Tibial nerve (tissue), 4 donors: ENCODE measurements at regions not wholly inside any gene's neighbourhood (a gene's known extent, or its start where the extent isn't known, plus 50 kb on each side); places are given as distances from the start of the nearest gene placed in this dataset.

Experiments
- DNase-seq, 2 donors: peaks; one replicate each; pipeline ENCODE4 v3.0.0-alpha.2; 2019; ENCODE audit warnings: low spot score in 2 of 2
- H3K27ac ChIP-seq, 4 donors: fragments of 200-600 bp; sonication (generic) in 3 of 4; one replicate each; pipeline ENCODE4 v1.5.1; 2017 to 2019; ENCODE audit warnings: mild to moderate bottlenecking in 1 of 4
- H3K27me3 ChIP-seq, 2 donors: fragments of 200-600 bp; sonication (generic) in 1 of 2; one replicate each; pipeline versions ENCODE4 v1.5.1 to v1.6.0; 2017 to 2019
- H3K36me3 ChIP-seq, 3 donors: fragments of 200-600 bp; sonication (generic); one replicate each; pipeline ENCODE4 v1.5.1; 2018 to 2019
- H3K4me1 ChIP-seq, 4 donors: fragments of 200-600 bp; sonication (generic) in 3 of 4; one replicate each; pipeline ENCODE4 v1.5.1; 2017 to 2019
- H3K4me3 ChIP-seq, 4 donors: fragments of 200-600 bp; sonication (generic) in 3 of 4; one replicate each; pipeline ENCODE4 v1.5.1; 2017 to 2019; ENCODE audit warnings: mild to moderate bottlenecking in 1 of 4, moderate library complexity in 1 of 4
- H3K9me3 ChIP-seq, 4 donors: fragments of 200-600 bp; sonication (generic) in 3 of 4; one replicate each; pipeline ENCODE4 v1.5.1; 2017 to 2019
- CTCF ChIP-seq, 5 experiments: fragments of 200-600 bp in 3 of 5; fragments of 450-650 bp in 2 of 5; sonication (generic) in 3 of 5; IDR thresholded peaks; one replicate each; pipeline ENCODE4 v1.5.1; 2016 to 2019; ENCODE audit warnings: antibody characterized with exemption in 5 of 5, mild to moderate bottlenecking in 3 of 5, moderate library complexity in 2 of 5
- EP300 ChIP-seq, 2 donors: sonication (generic); formaldehyde crosslinking; IDR thresholded peaks; one replicate each; pipeline ENCODE4 v1.6.1; 2017; ENCODE audit warnings: antibody characterized with exemption in 2 of 2, mild to moderate bottlenecking in 1 of 2
- POLR2A ChIP-seq, 2 donors: fragments of 450-650 bp; IDR thresholded peaks; one replicate each; pipeline ENCODE4 v1.6.1; 2017; ENCODE audit warnings: antibody characterized with exemption in 2 of 2, mild to moderate bottlenecking in 2 of 2, moderate library complexity in 2 of 2
- WGBS, 2 donors: methylation state at CpG; one replicate each; pipeline ENCODE4 v1.1.5; 2018; 5-methylcytosine and 5-hydroxymethylcytosine counted together

GRCh38 chr2:147610496-147611040 is 234.3 kb upstream of the ACVR2A start:
- Histone ChIP-seq H3K27me3 (no peaks in the 10 kb centered on the region), H3K36me3 (no peaks in the 10 kb centered on the region), H3K4me1 (no peaks in the 10 kb centered on the region), H3K4me3 (no peak overlapping the region), H3K9me3 (no peaks in the 10 kb centered on the region), H3K27ac (no peak overlapping the region)
- no peak for DNase-seq
- TF ChIP-seq EP300 (IDR thresholded peaks at IDR 0.05) (no peak), POLR2A (IDR thresholded peaks at IDR 0.05) (no peak), CTCF (IDR thresholded peaks at IDR 0.05) (no peak)
- WGBS, 2 donors: 55 to 62% methylated on average over 2 of the region's 2 CpGs

GRCh38 chr2:147609301-147609700 is 235.5 kb upstream of the ACVR2A start:
- WGBS, 2 donors: 86 to 94% methylated on average over 3 of the region's 3 CpGs
- TF ChIP-seq EP300 (IDR thresholded peaks at IDR 0.05) (no peak), POLR2A (IDR thresholded peaks at IDR 0.05) (no peak), CTCF (IDR thresholded peaks at IDR 0.05) (no peak)

DNA sequence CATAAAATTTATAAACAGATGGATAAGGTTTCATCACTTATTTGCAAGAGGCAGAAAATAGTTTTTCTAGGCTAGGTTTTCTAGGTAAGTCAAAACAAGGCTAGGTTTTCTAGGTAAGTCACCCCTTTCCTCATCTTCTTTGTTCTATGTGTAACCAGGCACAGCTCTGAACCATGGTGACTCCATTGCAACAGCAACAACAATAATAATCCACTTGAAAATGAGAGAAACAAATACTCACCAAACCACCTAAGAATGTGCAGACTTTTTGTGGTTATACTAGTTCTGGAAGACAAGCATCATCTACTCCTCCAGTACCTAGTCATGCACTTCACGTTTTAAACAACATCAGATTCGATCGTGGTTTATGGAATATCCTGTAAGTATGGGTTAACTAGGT is 237.4 kb upstream of the ACVR2A start:
- TF ChIP-seq EP300 (IDR thresholded peaks at IDR 0.05): no peak
- no peak overlapping the region for H3K4me3 ChIP-seq
- H3K27me3 ChIP-seq: no peaks in the 10 kb centered on the region
- H3K4me1 ChIP-seq: no peaks in the 10 kb centered on the region
- H3K9me3 ChIP-seq: no peaks in the 10 kb centered on the region
- no peaks in the 10 kb centered on the region for H3K36me3 ChIP-seq
- H3K27ac ChIP-seq: no peak overlapping the region
- WGBS, 2 donors: 98 to 99% methylated on average over 3 of the region's 3 CpGs
- no peak for DNase-seq

More at GRCh38 chr2:147609301-147609700, 235.5 kb upstream of the ACVR2A start:
- no peaks in the 10 kb centered on the region for H3K4me1 ChIP-seq
- H3K36me3 ChIP-seq: no peaks in the 10 kb centered on the region
- DNase-seq: no peak
- H3K27ac ChIP-seq: no peak overlapping the region
- no peak overlapping the region for H3K4me3 ChIP-seq
- H3K9me3 ChIP-seq: no peaks in the 10 kb centered on the region
- no peaks in the 10 kb centered on the region for H3K27me3 ChIP-seq

GRCh38 chr2:147603876-147604275 is 241.0 kb upstream of the ACVR2A start:
- Histone ChIP-seq H3K9me3 (no peaks in the 10 kb centered on the region), H3K4me3 (no peak overlapping the region), H3K36me3 (no peaks in the 10 kb centered on the region), H3K4me1 (no peaks in the 10 kb centered on the region), H3K27ac (no peak overlapping the region), H3K27me3 (no peaks in the 10 kb centered on the region)
- no peak for DNase-seq
- TF ChIP-seq POLR2A (IDR thresholded peaks at IDR 0.05) (no peak), EP300 (IDR thresholded peaks at IDR 0.05) (no peak)
- 58 to 65% methylated on average over 3 of the region's 3 CpGs for WGBS, 2 donors

DNA sequence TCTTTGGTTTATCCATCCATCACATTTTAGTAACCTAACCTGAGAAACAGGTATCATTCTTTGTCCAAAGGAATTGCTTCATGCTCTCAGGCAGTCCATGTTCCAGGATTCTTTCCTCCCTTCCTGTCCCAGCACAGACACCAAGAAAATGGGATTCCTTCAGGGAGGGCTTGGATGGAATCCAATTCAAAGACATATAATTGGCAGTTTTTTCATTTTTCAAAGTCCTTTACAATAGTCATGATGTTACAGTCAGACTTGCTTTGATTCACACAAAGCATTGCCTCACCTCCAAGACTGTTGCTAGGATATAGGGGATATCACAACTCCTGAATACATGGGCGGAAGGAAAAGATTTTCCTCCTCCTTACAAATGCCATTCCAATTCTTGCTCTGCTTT is 241.4 kb upstream of the ACVR2A start:
- H3K27ac ChIP-seq: no peak overlapping the region
- H3K27me3 ChIP-seq: no peaks in the 10 kb centered on the region
- no peak for TF ChIP-seq POLR2A (IDR thresholded peaks at IDR 0.05)
- no peak for TF ChIP-seq CTCF (IDR thresholded peaks at IDR 0.05)
- no peak for TF ChIP-seq EP300 (IDR thresholded peaks at IDR 0.05)
- H3K9me3 ChIP-seq: no peaks in the 10 kb centered on the region
- no peak overlapping the region for H3K4me3 ChIP-seq
- no peaks in the 10 kb centered on the region for H3K36me3 ChIP-seq
- 96% methylated on average over 1 of the region's 1 CpG for WGBS, 2 donors
- no peak for DNase-seq
- no peaks in the 10 kb centered on the region for H3K4me1 ChIP-seq

- TF ChIP-seq POLR2A (IDR thresholded peaks at IDR 0.05) (no peak), EP300 (IDR thresholded peaks at IDR 0.05) (no peak), CTCF (IDR thresholded peaks at IDR 0.05) (no peak)
- H3K27ac ChIP-seq: no peak overlapping the region
- WGBS, 2 donors: 64 to 70% methylated on average over 5 of the region's 5 CpGs
- H3K4me3 ChIP-seq: no peak overlapping the region
- H3K4me1 ChIP-seq: peaks cover 0 to 2% (median 0%) of the 10 kb centered on the region in 4 donors
- no peaks in the 10 kb centered on the region for H3K27me3 ChIP-seq
- no peaks in the 10 kb centered on the region for H3K36me3 ChIP-seq
- H3K9me3 ChIP-seq: no peaks in the 10 kb centered on the region
- no peak for DNase-seq
Measured at GRCh38 chr2:147600646-147601045, 244.2 kb upstream of the ACVR2A start.
